Spleen (tissue), 11 donors: ENCODE measurements at regions not wholly inside any gene's neighbourhood (a gene's known extent, or its start where the extent isn't known, plus 50 kb on each side); places are given as distances from the start of the nearest gene placed in this dataset.

Source experiments
- DNase-seq: peaks from one replicate; pipeline ENCODE4 v3.0.0-alpha.2; 2020
- H3K27ac ChIP-seq, 8 donors: fragments of 200-600 bp; sonication (generic) in 7 of 8; 1 replicate in 4 of 8; 2 replicates in 4 of 8; pipeline versions ENCODE4 v1.5.0 to v1.8.0; 2016 to 2021; ENCODE audit warnings: inconsistent platforms in 4 of 8, mild to moderate bottlenecking in 4 of 8, moderate library complexity in 1 of 8
- H3K27me3 ChIP-seq, 7 donors: fragments of 200-600 bp; sonication (generic) in 6 of 7; replicated peaks in 1 of 7; 1 replicate in 4 of 7; 2 replicates in 3 of 7; pipeline versions ENCODE4 v1.5.0 to v1.8.0; 2016 to 2021; ENCODE audit warnings: inconsistent platforms in 3 of 7, mild to moderate bottlenecking in 1 of 7
- H3K36me3 ChIP-seq, 6 donors: fragments of 200-600 bp; sonication (generic) in 5 of 6; 1 replicate in 4 of 6; 2 replicates in 2 of 6; pipeline versions ENCODE4 v1.5.0 to v1.8.0; 2016 to 2021; ENCODE audit warnings: inconsistent platforms in 2 of 6
- H3K4me1 ChIP-seq, 6 donors: fragments of 200-600 bp; sonication (generic) in 5 of 6; 1 replicate in 3 of 6; 2 replicates in 3 of 6; pipeline versions ENCODE4 v1.5.0 to v1.8.0; 2016 to 2021; ENCODE audit warnings: inconsistent platforms in 3 of 6
- H3K4me3 ChIP-seq, 8 donors: fragments of 200-600 bp; sonication (generic) in 7 of 8; 1 replicate in 4 of 8; 2 replicates in 4 of 8; pipeline versions ENCODE4 v1.5.0 to v1.8.0; 2016 to 2021; ENCODE audit warnings: inconsistent platforms in 4 of 8, mild to moderate bottlenecking in 4 of 8, moderate library complexity in 2 of 8
- H3K9me3 ChIP-seq, 8 donors: fragments of 200-600 bp; sonication (generic) in 7 of 8; 1 replicate in 4 of 8; 2 replicates in 4 of 8; pipeline versions ENCODE4 v1.5.0 to v1.8.0; 2016 to 2021; ENCODE audit warnings: inconsistent platforms in 4 of 8
- POLR2A ChIP-seq, 3 donors: fragments of 450-650 bp; IDR thresholded peaks; one replicate each; pipeline ENCODE4 v1.5.1; 2017; ENCODE audit warnings: antibody characterized with exemption in 3 of 3, mild to moderate bottlenecking in 1 of 3
- POLR2AphosphoS5 ChIP-seq, 3 donors: sonication (generic); formaldehyde crosslinking; IDR thresholded peaks; one replicate each; pipeline ENCODE4 v1.5.1; 2017; ENCODE audit warnings: antibody characterized with exemption in 3 of 3
- WGBS, 5 donors: extraction: QIAGEN DNeasy Blood & Tissue Kit in 3 of 5; methylation state at CpG; one replicate each; pipeline versions ENCODE4 v1.1.5 to v1.1.7; 2013 to 2018; 5-methylcytosine and 5-hydroxymethylcytosine counted together
- intact Hi-C: fragments of 100-400 bp; cut with DNase I; formaldehyde crosslinking; loops from one replicate; pipeline ENCODE4 v1.15.0; 2023; ENCODE audit warnings: low total_unique reads
- TF ChIP-seq, protein P1 (sequence below), 11 experiments: fragments of 200-600 bp in 7 of 11; fragments of 450-650 bp in 4 of 11; sonication (generic) in 4 of 11; IDR thresholded peaks in 8 of 11; conservative IDR thresholded peaks in 3 of 11; 1 replicate in 7 of 11; 2 replicates in 4 of 11; pipeline versions ENCODE4 v1.4.0 to v1.8.0; 2016 to 2021; ENCODE audit warnings: antibody characterized with exemption in 11 of 11, inconsistent platforms in 4 of 11, mild to moderate bottlenecking in 1 of 11
- donor health status: healthy with polysubstance abuse.
- donor health status: DM: no; HTN: no; CAD: no; lungs with moderate emphysema.
- donor health status: DM: no; HTN: no; CAD: no.
- donor health status: Bipolar disorder and iron deficiency.
- donor health status: healthy.
- donor health status: DM: no; HTN: no; CAD: no.
- donor health status: DM: yes; HTN: yes; CAD: no.

- H3K27me3 ChIP-seq = peaks cover 0 to 6% (median 0%) of the 10 kb centered on the region in 7 donors
- TF ChIP-seq, protein P1, sequence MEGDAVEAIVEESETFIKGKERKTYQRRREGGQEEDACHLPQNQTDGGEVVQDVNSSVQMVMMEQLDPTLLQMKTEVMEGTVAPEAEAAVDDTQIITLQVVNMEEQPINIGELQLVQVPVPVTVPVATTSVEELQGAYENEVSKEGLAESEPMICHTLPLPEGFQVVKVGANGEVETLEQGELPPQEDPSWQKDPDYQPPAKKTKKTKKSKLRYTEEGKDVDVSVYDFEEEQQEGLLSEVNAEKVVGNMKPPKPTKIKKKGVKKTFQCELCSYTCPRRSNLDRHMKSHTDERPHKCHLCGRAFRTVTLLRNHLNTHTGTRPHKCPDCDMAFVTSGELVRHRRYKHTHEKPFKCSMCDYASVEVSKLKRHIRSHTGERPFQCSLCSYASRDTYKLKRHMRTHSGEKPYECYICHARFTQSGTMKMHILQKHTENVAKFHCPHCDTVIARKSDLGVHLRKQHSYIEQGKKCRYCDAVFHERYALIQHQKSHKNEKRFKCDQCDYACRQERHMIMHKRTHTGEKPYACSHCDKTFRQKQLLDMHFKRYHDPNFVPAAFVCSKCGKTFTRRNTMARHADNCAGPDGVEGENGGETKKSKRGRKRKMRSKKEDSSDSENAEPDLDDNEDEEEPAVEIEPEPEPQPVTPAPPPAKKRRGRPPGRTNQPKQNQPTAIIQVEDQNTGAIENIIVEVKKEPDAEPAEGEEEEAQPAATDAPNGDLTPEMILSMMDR (IDR thresholded peaks at IDR 0.05 in 8 of 11, conservative IDR thresholded peaks at IDR 0.05 in 3 of 11) = no peak
- TF ChIP-seq POLR2A (IDR thresholded peaks at IDR 0.05) (no peak), POLR2AphosphoS5 (IDR thresholded peaks at IDR 0.05) (no peak)
- H3K27ac ChIP-seq = no peak overlapping the region
- 62 to 91% (median 87%) methylated on average over 3 of the region's 3 CpGs for WGBS, 5 donors
- H3K36me3 ChIP-seq = no peaks in the 10 kb centered on the region
- H3K9me3 ChIP-seq = no peaks in the 10 kb centered on the region
- no peak overlapping the region for H3K4me3 ChIP-seq
- no peaks in the 10 kb centered on the region for H3K4me1 ChIP-seq
- intact Hi-C loops = no loop called here
- no peak for DNase-seq
Measured at GRCh38 chr5:5546408-5546807, 123.9 kb downstream of the ICE1 start.

DNA sequence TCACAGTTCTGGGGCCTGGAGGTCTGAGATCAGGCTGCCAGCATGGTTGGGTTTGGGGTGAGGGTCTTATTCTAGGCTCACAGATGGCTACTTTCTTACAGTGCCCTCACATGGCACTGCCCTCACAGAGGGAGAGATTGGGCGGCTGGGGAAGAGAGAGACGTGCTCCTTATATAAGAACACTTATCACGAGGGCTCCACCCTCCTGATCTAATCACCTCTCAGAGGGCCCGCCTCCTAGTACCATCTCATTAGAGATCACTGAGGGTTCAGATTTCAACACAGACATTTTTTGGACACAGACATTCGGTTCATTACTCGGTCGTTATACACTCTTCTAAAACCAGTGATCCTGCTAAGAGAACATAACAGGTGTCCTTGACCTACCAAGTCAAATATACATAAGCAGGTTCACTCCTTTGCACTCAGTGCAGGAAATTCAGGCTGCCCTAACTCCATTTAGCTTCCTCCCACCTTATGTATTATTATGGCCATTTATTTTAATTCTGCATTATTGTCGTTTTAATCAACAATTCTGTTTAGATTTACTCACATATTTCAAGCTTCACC lies 121.7 kb downstream of the ICE1 start:
- 72 to 88% (median 77%) methylated on average over 7 to 8 of the region's 8 CpGs for WGBS, 5 donors
- Histone ChIP-seq H3K27ac (no peak overlapping the region), H3K4me3 (no peak overlapping the region), H3K27me3 (peaks cover 0 to 6% (median 0%) of the 10 kb centered on the region in 7 donors), H3K4me1 (no peaks in the 10 kb centered on the region), H3K9me3 (no peaks in the 10 kb centered on the region), H3K36me3 (no peaks in the 10 kb centered on the region)
- TF ChIP-seq POLR2A (IDR thresholded peaks at IDR 0.05) = no peak
- no peak for TF ChIP-seq POLR2AphosphoS5 (IDR thresholded peaks at IDR 0.05)
- no peak for DNase-seq
- intact Hi-C loops = no loop called here

- H3K9me3 ChIP-seq = no peaks in the 10 kb centered on the region
- H3K4me1 ChIP-seq = no peaks in the 10 kb centered on the region
- 76 to 83% (median 78%) methylated on average over 4 of the region's 4 CpGs for WGBS, 5 donors
- no peak overlapping the region for H3K27ac ChIP-seq
- no peak for TF ChIP-seq POLR2AphosphoS5 (IDR thresholded peaks at IDR 0.05)
- TF ChIP-seq POLR2A (IDR thresholded peaks at IDR 0.05) = no peak
- TF ChIP-seq, protein P1 (IDR thresholded peaks at IDR 0.05 in 8 of 11, conservative IDR thresholded peaks at IDR 0.05 in 3 of 11) = no peak
- peaks cover 0 to 6% (median 0%) of the 10 kb centered on the region in 7 donors for H3K27me3 ChIP-seq
- H3K36me3 ChIP-seq = no peaks in the 10 kb centered on the region
- intact Hi-C loops = no loop called here
- DNase-seq = no peak
- no peak overlapping the region for H3K4me3 ChIP-seq
Measured at GRCh38 chr5:5542654-5543053, 120.2 kb downstream of the ICE1 start.

DNA sequence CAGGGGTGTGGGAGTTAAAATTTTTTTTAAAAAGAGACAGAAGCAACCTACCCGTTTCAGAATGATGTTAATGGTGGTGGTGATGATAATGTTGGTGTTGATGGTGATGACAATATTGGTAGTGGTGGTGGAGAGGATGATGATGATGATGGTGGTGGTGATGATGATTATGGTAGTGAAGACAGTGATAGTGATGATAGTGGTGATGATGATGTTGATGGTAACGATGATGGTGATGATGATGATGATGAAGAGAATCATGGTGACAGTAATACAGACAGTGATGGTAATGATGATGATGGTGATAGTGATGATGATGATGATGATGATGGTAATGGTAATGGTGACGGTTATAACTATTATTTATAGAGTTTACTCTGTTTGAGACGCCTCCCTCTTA lies 117.6 kb downstream of the ICE1 start:
- Histone ChIP-seq H3K36me3 (no peaks in the 10 kb centered on the region), H3K27ac (no peak overlapping the region), H3K4me3 (no peak overlapping the region), H3K4me1 (no peaks in the 10 kb centered on the region), H3K27me3 (peaks cover 0 to 11% (median 0%) of the 10 kb centered on the region in 7 donors), H3K9me3 (no peaks in the 10 kb centered on the region)
- 64 to 86% (median 67%) methylated on average over 4 of the region's 4 CpGs for WGBS, 5 donors
- TF ChIP-seq, protein P1 (IDR thresholded peaks at IDR 0.05 in 8 of 11, conservative IDR thresholded peaks at IDR 0.05 in 3 of 11) = no peak
- no peak for TF ChIP-seq POLR2A (IDR thresholded peaks at IDR 0.05)
- TF ChIP-seq POLR2AphosphoS5 (IDR thresholded peaks at IDR 0.05) = no peak
- no peak for DNase-seq
- intact Hi-C loops = no loop called here
